KMS-11 (cell line): ENCODE measurements at regions not wholly inside any gene's neighbourhood (a gene's known extent, or its start where the extent isn't known, plus 50 kb on each side); places are given as distances from the start of the nearest gene placed in this dataset.

Experiments
- H2AFZ ChIP-seq: fragments of 200-600 bp; sonication (generic); 2 replicates; pipeline ENCODE4 v1.6.1; 2016; ENCODE audit warnings: antibody characterized with exemption, mixed run types, low read depth
- H3K27ac ChIP-seq: fragments of 200-600 bp; sonication (generic); 2 replicates; pipeline ENCODE4 v1.6.1; 2016; ENCODE audit warnings: mild to moderate bottlenecking, mixed run types
- H3K27me3 ChIP-seq: fragments of 200-600 bp; sonication (generic); 2 replicates; pipeline ENCODE4 v1.6.1; 2017; ENCODE audit warnings: mild to moderate bottlenecking, low read depth, mixed run types, moderate library complexity; ENCODE audit not compliant: insufficient read depth
- H3K36me3 ChIP-seq: fragments of 200-600 bp; sonication (generic); 2 replicates; pipeline ENCODE4 v1.6.1; 2017; ENCODE audit warnings: mild to moderate bottlenecking, mixed run types; ENCODE audit not compliant: insufficient read depth
- H3K4me1 ChIP-seq: fragments of 200-600 bp; sonication (generic); 2 replicates; pipeline ENCODE4 v1.6.1; 2016; ENCODE audit warnings: mild to moderate bottlenecking, low read depth, mixed run types; ENCODE audit not compliant: poor library complexity, severe bottlenecking
- H3K4me2 ChIP-seq: fragments of 200-600 bp; sonication (generic); 2 replicates; pipeline ENCODE4 v1.7.0; 2016; ENCODE audit warnings: mild to moderate bottlenecking, mixed run types
- H3K4me3 ChIP-seq: fragments of 200-600 bp; sonication (generic); IDR thresholded peaks from 2 replicates; pipeline ENCODE4 v1.6.1; 2017; ENCODE audit warnings: low read depth, low read length, mixed read lengths; ENCODE audit not compliant: insufficient read depth
- H3K79me2 ChIP-seq: fragments of 200-600 bp; sonication (generic); 2 replicates; pipeline ENCODE4 v1.6.1; 2016; ENCODE audit warnings: low read depth, mixed run types; ENCODE audit not compliant: insufficient read depth
- H3K9ac ChIP-seq: fragments of 200-600 bp; sonication (generic); 2 replicates; pipeline ENCODE4 v1.6.1; 2016; ENCODE audit warnings: mild to moderate bottlenecking, mixed run types
- H4K20me1 ChIP-seq: fragments of 200-600 bp; sonication (generic); 2 replicates; pipeline ENCODE4 v1.6.1; 2016; ENCODE audit warnings: mild to moderate bottlenecking, mixed run types; ENCODE audit not compliant: insufficient read depth
- CTCF ChIP-seq: fragments of 200-600 bp; sonication (generic); conservative IDR thresholded peaks from 2 replicates; pipeline ENCODE4 v1.6.1; 2017; ENCODE audit warnings: low read depth, mild to moderate bottlenecking, antibody characterized with exemption, low read length, moderate library complexity, mixed read lengths

GRCh38 chr13:30097701-30098100 lies 209.7 kb downstream of the KATNAL1 start:
- Histone ChIP-seq H4K20me1 (no peaks in the 10 kb centered on the region), H3K4me3 (no peak overlapping the region), H3K27ac (no peak overlapping the region), H3K4me1 (no peaks in the 10 kb centered on the region), H3K79me2 (no peaks in the 10 kb centered on the region), H3K36me3 (no peaks in the 10 kb centered on the region), H3K9ac (no peak overlapping the region), H3K27me3 (no peaks in the 10 kb centered on the region), H3K4me2 (no peak overlapping the region), H2AFZ (no peak overlapping the region)
- no peak for TF ChIP-seq CTCF

GRCh38 chr13:30097089-30097488 lies 210.3 kb downstream of the KATNAL1 start:
- no peaks in the 10 kb centered on the region for H3K4me1 ChIP-seq
- no peaks in the 10 kb centered on the region for H3K27me3 ChIP-seq
- no peak for TF ChIP-seq CTCF

GRCh38 chr13:30094015-30094414 lies 213.3 kb downstream of the KATNAL1 start:
- no peaks in the 10 kb centered on the region for H3K27me3 ChIP-seq
- no peaks in the 10 kb centered on the region for H3K79me2 ChIP-seq
- H3K4me3 ChIP-seq, result no peak overlapping the region
- no peak overlapping the region for H3K4me2 ChIP-seq
- no peak overlapping the region for H2AFZ ChIP-seq
- no peaks in the 10 kb centered on the region for H3K36me3 ChIP-seq
- no peaks in the 10 kb centered on the region for H3K4me1 ChIP-seq
- H3K9ac ChIP-seq, result no peak overlapping the region
- TF ChIP-seq CTCF, result no peak
- H4K20me1 ChIP-seq, result no peaks in the 10 kb centered on the region
- no peak overlapping the region for H3K27ac ChIP-seq

More at GRCh38 chr13:30097089-30097488, 210.3 kb downstream of the KATNAL1 start:
- H3K4me3 ChIP-seq, result no peak overlapping the region
- H2AFZ ChIP-seq, result no peak overlapping the region
- H3K4me2 ChIP-seq, result no peak overlapping the region
- no peaks in the 10 kb centered on the region for H3K79me2 ChIP-seq
- no peaks in the 10 kb centered on the region for H3K36me3 ChIP-seq
- H4K20me1 ChIP-seq, result no peaks in the 10 kb centered on the region
- H3K9ac ChIP-seq, result no peak overlapping the region
- no peak overlapping the region for H3K27ac ChIP-seq

GRCh38 chr13:30093236-30093635 lies 214.1 kb downstream of the KATNAL1 start:
- H3K27me3 ChIP-seq, result no peaks in the 10 kb centered on the region

More at GRCh38 chr13:30093236-30093635, 214.1 kb downstream of the KATNAL1 start:
- no peaks in the 10 kb centered on the region for H3K4me1 ChIP-seq
- H3K36me3 ChIP-seq, result no peaks in the 10 kb centered on the region
- no peak overlapping the region for H3K4me3 ChIP-seq
- H2AFZ ChIP-seq, result no peak overlapping the region
- no peak overlapping the region for H3K27ac ChIP-seq
- H3K79me2 ChIP-seq, result no peaks in the 10 kb centered on the region
- H3K9ac ChIP-seq, result no peak overlapping the region
- H3K4me2 ChIP-seq, result no peak overlapping the region
- H4K20me1 ChIP-seq, result no peaks in the 10 kb centered on the region
- no peak for TF ChIP-seq CTCF
